ENCODE measurements at regions not wholly inside any gene's neighbourhood (a gene's known extent, or its start where the extent isn't known, plus 50 kb on each side); places are given as distances from the start of the nearest gene placed in this dataset.

- TF ChIP-seq POLR2A (IDR thresholded peaks at IDR 0.05; ENCODE audit: low read depth, low read length) (no peak), POLR2AphosphoS5 (IDR thresholded peaks at IDR 0.05; ENCODE audit: low read depth, low read length) (no peak)
Observed at GRCh38 chr10:76631036-76631670, 1006.5 kb downstream of the KCNMA1 start.
